ENCODE measurements at regions not wholly inside any gene's neighbourhood (a gene's known extent, or its start where the extent isn't known, plus 50 kb on each side); places are given as distances from the start of the nearest gene placed in this dataset.
A peak's percentile ranks its signal among the peaks of the same experiment; 100 is the strongest.

DNA sequence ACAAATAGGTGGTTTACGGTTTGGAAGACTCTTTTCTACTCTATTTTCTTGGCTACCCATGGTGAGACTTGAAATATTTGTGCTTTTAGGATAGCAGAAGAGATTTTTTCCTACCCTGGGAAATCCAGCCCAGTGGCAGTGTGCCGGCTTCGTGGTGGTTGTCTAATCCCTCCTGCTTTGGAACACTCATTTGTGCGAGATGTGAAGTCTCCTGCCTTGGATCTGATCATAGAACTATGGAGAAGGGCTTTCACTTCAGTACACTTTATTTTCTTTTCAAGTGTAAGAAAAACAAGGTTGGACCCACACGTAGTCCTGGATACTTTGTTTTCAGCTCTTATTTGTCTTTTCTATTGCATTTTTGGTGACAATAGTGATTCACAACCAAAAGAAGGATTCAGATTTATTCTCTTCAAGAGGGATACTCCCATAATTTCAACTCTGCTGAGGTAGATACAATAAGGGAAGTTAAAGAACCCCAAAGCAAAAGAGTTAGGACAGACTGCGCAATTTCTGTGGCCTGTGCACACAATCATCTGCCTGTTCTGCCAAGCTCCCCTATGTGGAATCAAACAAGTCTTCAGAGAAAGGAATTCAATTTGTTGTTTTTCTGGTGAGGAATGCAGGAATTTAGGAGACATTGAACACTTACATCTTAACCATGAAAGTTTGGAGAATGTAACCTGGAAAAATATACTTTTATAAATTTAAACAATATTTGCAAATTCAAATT is 413.2 kb downstream of the GJA1 start:
- no peak overlapping the region for H3K4me3 ChIP-seq (replicated peaks in 1 of 3; ENCODE audit: insufficient read depth in 1 of 3, low read depth in 2 of 3, low read length in 3 of 3)
- ATAC-seq, result no peak
- no peak overlapping the region for H3K27ac ChIP-seq (ENCODE audit: extremely low read length, insufficient read depth, low read length)
- no peaks in the 10 kb centered on the region for H4K20me1 ChIP-seq (ENCODE audit: insufficient read depth, low read length)
- H3K4me2 ChIP-seq (ENCODE audit: low read depth, low read length), result no peak overlapping the region
- ChIA-PET POLR2A (no interaction called here), CTCF (ENCODE audit: low intra/inter-chr PET ratio, low total read pairs) (interaction anchor here (1.4 to 2.8 kb wide), 3 partner anchors 418 to 793 kb away, joined by 3 to 15 read pairs (median 8); no protein-coding TSS in a partner anchor)
- no peak for DNase-seq (ENCODE audit: low spot score)
- H3K36me3 ChIP-seq (replicated peaks in 1 of 2; ENCODE audit: control insufficient read depth in 1 of 2, insufficient read depth in 2 of 2, low read length in 2 of 2), result no peaks in the 10 kb centered on the region
- intact Hi-C loops (cut with micrococcal nuclease; ENCODE audit: unreplicated experiment) (loop anchor here (1.0 to 5.0 kb wide), 3 partner anchors 184 to 793 kb away; no protein-coding TSS in a partner anchor), in situ Hi-C loops (cut with HindIII; ENCODE audit: extremely low pct_ligation_motif_present, low pct_unique_long_range_greater_than_20kb) (loop anchor here (10.0 kb wide), 1 partner anchor 414 kb away; the partner anchor contains the start of gene GJA1)
- no peak for FAIRE-seq
- no peak overlapping the region for H3K9ac ChIP-seq (ENCODE audit: insufficient read depth, low read depth, low read length)
- 3% methylated on average over 6 of the region's 6 CpGs for WGBS (ENCODE audit: low lambda C conversion rate)
- no TSS peak for BruUV-seq (replicated peaks)
- no peak overlapping the region for H2AFZ ChIP-seq (ENCODE audit: low read length)
- H3K9me3 ChIP-seq (ENCODE audit: low read length), result no peaks in the 10 kb centered on the region
- H3K4me1 ChIP-seq (ENCODE audit: insufficient read depth, low read length), result no peaks in the 10 kb centered on the region
- no peaks in the 10 kb centered on the region for H3K27me3 ChIP-seq (ENCODE audit: control insufficient read depth in 1 of 2, insufficient read depth in 2 of 2, low read length in 2 of 2)
- H3K79me2 ChIP-seq (ENCODE audit: insufficient read depth, low read length), result no peaks in the 10 kb centered on the region
- TF ChIP-seq GABPB1 (CRISPR knock-in tag; IDR thresholded peaks at IDR 0.05) (no peak), ZBTB42 (CRISPR knock-in tag; IDR thresholded peaks at IDR 0.05) (no peak), MEIS1 (CRISPR knock-in tag; IDR thresholded peaks at IDR 0.05; ENCODE audit: borderline replicate concordance) (no peak), ZSCAN30 (CRISPR knock-in tag; IDR thresholded peaks at IDR 0.05) (no peak)

DNA sequence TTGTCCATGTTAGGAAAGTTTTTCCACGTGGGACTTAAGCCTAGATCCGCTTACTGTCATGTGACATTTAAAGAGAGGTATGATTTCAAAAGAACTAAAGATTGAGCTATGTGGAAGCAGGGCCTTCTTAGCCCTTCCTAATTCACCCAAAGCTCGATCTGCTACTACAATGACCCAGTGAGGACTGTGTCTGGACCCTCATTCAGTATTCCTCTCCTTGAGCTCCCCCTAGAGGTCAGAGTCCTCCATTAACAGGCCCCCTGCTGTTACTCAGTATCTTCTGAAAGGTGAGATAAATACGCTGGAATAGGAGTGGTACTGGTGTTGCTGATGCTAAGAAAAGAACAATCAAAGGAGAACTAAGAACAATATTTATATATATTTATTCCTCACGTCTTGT is 414.0 kb downstream of the GJA1 start:
- Histone ChIP-seq H3K9me3 (ENCODE audit: low read length) (no peaks in the 10 kb centered on the region), H2AFZ (ENCODE audit: low read length) (no peak overlapping the region), H3K4me2 (ENCODE audit: low read depth, low read length) (no peak overlapping the region), H3K27ac (ENCODE audit: extremely low read length, insufficient read depth, low read length) (no peak overlapping the region), H3K4me3 (replicated peaks in 1 of 3; ENCODE audit: insufficient read depth in 1 of 3, low read depth in 2 of 3, low read length in 3 of 3) (no peak overlapping the region), H3K9ac (ENCODE audit: insufficient read depth, low read depth, low read length) (no peak overlapping the region), H3K79me2 (ENCODE audit: insufficient read depth, low read length) (no peaks in the 10 kb centered on the region), H3K36me3 (replicated peaks in 1 of 2; ENCODE audit: control insufficient read depth in 1 of 2, insufficient read depth in 2 of 2, low read length in 2 of 2) (no peaks in the 10 kb centered on the region), H3K4me1 (ENCODE audit: insufficient read depth, low read length) (no peaks in the 10 kb centered on the region), H3K27me3 (ENCODE audit: control insufficient read depth in 1 of 2, insufficient read depth in 2 of 2, low read length in 2 of 2) (no peaks in the 10 kb centered on the region), H4K20me1 (ENCODE audit: insufficient read depth, low read length) (no peaks in the 10 kb centered on the region)
- ATAC-seq (peak; percentile 100), FAIRE-seq (peak; percentile 21), DNase-seq (ENCODE audit: low spot score) (peak; percentile 67)
- ChIA-PET POLR2A (no interaction called here), CTCF (ENCODE audit: low intra/inter-chr PET ratio, low total read pairs) (interaction anchor here (0.7 to 2.8 kb wide), 4 partner anchors 419 to 794 kb away, joined by 3 to 15 read pairs (median 6); no protein-coding TSS in a partner anchor)
- intact Hi-C loops (cut with micrococcal nuclease; ENCODE audit: unreplicated experiment) (loop anchor here (1.0 to 5.0 kb wide), 3 partner anchors 183 to 794 kb away; no protein-coding TSS in a partner anchor), in situ Hi-C loops (cut with HindIII; ENCODE audit: extremely low pct_ligation_motif_present, low pct_unique_long_range_greater_than_20kb) (loop anchor here (10.0 kb wide), 1 partner anchor 415 kb away; the partner anchor contains the start of gene GJA1)
- BruUV-seq (replicated peaks), result no TSS peak
- WGBS (ENCODE audit: low lambda C conversion rate), result 9% methylated on average over 5 of the region's 5 CpGs
- TF ChIP-seq SMC3 (IDR thresholded peaks at IDR 0.05; ENCODE audit: low read length) (peak; percentile 74), PPARG (CRISPR knock-in tag; conservative IDR thresholded peaks at IDR 0.05) (no peak), MIXL1 (CRISPR knock-in tag; IDR thresholded peaks at IDR 0.05) (0 out of 2 replicates have a peak, but pooled peaks have one; percentile 21), RAD21 (CRISPR knock-in tag; IDR thresholded peaks at IDR 0.05) (peak; percentile 62), XRCC5 (optimal IDR thresholded peaks at IDR 0.05; ENCODE audit: low read length) (no peak), ZNF503 (CRISPR knock-in tag; IDR thresholded peaks at IDR 0.05) (no peak), ZNF430 (CRISPR knock-in tag; IDR thresholded peaks at IDR 0.05) (no peak)
- TF ChIP-seq, protein P1, sequence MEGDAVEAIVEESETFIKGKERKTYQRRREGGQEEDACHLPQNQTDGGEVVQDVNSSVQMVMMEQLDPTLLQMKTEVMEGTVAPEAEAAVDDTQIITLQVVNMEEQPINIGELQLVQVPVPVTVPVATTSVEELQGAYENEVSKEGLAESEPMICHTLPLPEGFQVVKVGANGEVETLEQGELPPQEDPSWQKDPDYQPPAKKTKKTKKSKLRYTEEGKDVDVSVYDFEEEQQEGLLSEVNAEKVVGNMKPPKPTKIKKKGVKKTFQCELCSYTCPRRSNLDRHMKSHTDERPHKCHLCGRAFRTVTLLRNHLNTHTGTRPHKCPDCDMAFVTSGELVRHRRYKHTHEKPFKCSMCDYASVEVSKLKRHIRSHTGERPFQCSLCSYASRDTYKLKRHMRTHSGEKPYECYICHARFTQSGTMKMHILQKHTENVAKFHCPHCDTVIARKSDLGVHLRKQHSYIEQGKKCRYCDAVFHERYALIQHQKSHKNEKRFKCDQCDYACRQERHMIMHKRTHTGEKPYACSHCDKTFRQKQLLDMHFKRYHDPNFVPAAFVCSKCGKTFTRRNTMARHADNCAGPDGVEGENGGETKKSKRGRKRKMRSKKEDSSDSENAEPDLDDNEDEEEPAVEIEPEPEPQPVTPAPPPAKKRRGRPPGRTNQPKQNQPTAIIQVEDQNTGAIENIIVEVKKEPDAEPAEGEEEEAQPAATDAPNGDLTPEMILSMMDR (CRISPR knock-in tag; IDR thresholded peaks at IDR 0.05), result peak; percentile 86
- TF ChIP-seq, protein P2, sequence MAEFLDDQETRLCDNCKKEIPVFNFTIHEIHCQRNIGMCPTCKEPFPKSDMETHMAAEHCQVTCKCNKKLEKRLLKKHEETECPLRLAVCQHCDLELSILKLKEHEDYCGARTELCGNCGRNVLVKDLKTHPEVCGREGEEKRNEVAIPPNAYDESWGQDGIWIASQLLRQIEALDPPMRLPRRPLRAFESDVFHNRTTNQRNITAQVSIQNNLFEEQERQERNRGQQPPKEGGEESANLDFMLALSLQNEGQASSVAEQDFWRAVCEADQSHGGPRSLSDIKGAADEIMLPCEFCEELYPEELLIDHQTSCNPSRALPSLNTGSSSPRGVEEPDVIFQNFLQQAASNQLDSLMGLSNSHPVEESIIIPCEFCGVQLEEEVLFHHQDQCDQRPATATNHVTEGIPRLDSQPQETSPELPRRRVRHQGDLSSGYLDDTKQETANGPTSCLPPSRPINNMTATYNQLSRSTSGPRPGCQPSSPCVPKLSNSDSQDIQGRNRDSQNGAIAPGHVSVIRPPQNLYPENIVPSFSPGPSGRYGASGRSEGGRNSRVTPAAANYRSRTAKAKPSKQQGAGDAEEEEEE (CRISPR knock-in tag; IDR thresholded peaks at IDR 0.05; ENCODE audit: borderline replicate concordance), result no peak
